Cardiac fibroblast (primary cell): ENCODE measurements at regions not wholly inside any gene's neighbourhood (a gene's known extent, or its start where the extent isn't known, plus 50 kb on each side); places are given as distances from the start of the nearest gene placed in this dataset.
"Not testable (repeated sequence)": the region's sequence is repeated elsewhere in the genome, so short reads cannot be mapped to it uniquely, and the experiment has no call there.

Experiments
- DNase-seq, 2 donors: peaks; one replicate each; pipeline versions ENCODE4 v3.0.0 to v3.0.0-alpha.2; 2010; ENCODE audit warnings: low read depth in 2 of 2
- H3K4me3 ChIP-seq, 2 donors: replicated peaks in 1 of 2; 1 replicate in 1 of 2; 2 replicates in 1 of 2; pipeline ENCODE4 v1.5.1; 2011; ENCODE audit warnings: low read depth in 2 of 2, low read length in 2 of 2, mild to moderate bottlenecking in 2 of 2, moderate library complexity in 1 of 2
- TF ChIP-seq, protein P1 (sequence below): IDR thresholded peaks from one replicate; pipeline ENCODE4 v1.5.1; 2011; ENCODE audit warnings: low read depth, mild to moderate bottlenecking, low read length, inconsistent platforms

DNA sequence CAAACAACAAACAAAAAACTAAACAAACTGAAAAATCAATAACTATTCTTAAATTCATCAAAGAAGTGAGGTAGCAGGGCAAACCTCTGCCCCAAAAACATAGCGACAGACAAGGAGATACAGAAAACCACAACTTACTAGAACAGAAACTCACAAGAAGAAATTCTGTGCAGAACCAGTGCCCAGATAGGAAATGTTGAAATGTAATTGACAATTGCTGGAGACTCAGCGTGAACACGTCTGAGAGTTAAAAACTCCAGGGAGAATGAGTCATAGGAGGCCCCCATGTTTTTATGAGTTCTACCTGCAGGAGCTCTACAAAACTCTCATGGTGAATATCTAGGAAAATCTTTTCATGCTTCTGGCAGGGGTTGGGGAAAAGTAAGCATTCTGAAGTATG lies 95.5 kb upstream of the SETMAR start:
- no peak for DNase-seq
- no peak overlapping the region for H3K4me3 ChIP-seq
- TF ChIP-seq, protein P1, sequence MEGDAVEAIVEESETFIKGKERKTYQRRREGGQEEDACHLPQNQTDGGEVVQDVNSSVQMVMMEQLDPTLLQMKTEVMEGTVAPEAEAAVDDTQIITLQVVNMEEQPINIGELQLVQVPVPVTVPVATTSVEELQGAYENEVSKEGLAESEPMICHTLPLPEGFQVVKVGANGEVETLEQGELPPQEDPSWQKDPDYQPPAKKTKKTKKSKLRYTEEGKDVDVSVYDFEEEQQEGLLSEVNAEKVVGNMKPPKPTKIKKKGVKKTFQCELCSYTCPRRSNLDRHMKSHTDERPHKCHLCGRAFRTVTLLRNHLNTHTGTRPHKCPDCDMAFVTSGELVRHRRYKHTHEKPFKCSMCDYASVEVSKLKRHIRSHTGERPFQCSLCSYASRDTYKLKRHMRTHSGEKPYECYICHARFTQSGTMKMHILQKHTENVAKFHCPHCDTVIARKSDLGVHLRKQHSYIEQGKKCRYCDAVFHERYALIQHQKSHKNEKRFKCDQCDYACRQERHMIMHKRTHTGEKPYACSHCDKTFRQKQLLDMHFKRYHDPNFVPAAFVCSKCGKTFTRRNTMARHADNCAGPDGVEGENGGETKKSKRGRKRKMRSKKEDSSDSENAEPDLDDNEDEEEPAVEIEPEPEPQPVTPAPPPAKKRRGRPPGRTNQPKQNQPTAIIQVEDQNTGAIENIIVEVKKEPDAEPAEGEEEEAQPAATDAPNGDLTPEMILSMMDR: no peak

- TF ChIP-seq, protein P1: no peak
- DNase-seq: no peak
- no peak overlapping the region for H3K4me3 ChIP-seq
Observed at GRCh38 chr3:4208556-4208955, 94.6 kb upstream of the SETMAR start.

- TF ChIP-seq, protein P1: no peak
- no peak for DNase-seq
- no peak overlapping the region for H3K4me3 ChIP-seq
Observed at GRCh38 chr3:4211610-4212009, 91.6 kb upstream of the SETMAR start.

- H3K4me3 ChIP-seq, DNase-seq: not testable (repeated sequence)
Observed at GRCh38 chr3:4213420-4213819, 89.7 kb upstream of the SETMAR start.

- not testable (repeated sequence) for H3K4me3 ChIP-seq
Observed at GRCh38 chr3:4216974-4217373, 86.2 kb upstream of the SETMAR start.

DNA sequence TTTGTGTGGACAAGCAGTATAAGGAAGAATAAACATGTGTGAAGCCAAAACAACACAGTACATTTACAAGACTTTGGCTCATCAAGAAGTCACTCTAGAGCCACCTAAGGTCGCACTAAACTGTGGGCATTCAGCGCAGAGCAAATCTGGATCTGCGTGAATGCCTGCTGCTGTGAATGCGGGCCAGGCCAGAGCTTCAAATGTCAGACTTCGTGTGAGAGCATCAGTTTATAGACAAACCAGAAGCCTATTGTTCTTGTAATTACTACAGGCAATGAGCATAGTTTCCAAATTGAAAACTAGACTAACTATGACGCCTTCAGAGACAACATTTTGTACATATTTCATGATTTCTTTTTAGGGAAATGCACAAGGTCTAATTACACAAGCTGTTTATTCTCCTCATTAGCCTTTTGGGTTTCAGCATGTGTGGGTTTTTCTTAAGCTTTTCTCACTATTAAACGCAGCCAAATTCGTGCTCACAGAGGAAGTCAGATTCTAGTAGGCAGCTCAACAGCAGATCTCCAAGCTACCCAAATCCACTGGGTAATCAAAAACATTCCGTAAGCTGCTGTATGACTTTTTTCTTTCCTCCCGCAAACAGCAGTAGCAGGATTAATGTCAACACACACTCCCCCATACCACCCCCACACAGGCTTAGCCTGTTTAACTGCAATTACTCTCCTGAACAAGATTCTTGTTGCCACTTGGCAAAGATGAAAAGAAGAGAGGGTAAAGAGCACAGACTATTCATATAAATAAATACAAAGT lies 84.5 kb upstream of the SETMAR start:
- H3K4me3 ChIP-seq: no peak overlapping the region
- no peak for DNase-seq
- TF ChIP-seq, protein P1: no peak

More at GRCh38 chr3:4216974-4217373, 86.2 kb upstream of the SETMAR start:
- not testable (repeated sequence) for DNase-seq

GRCh38 chr3:4219227-4219568 lies 84.0 kb upstream of the SETMAR start:
- TF ChIP-seq, protein P1: no peak
- H3K4me3 ChIP-seq: no peak overlapping the region
- DNase-seq: no peak

DNA sequence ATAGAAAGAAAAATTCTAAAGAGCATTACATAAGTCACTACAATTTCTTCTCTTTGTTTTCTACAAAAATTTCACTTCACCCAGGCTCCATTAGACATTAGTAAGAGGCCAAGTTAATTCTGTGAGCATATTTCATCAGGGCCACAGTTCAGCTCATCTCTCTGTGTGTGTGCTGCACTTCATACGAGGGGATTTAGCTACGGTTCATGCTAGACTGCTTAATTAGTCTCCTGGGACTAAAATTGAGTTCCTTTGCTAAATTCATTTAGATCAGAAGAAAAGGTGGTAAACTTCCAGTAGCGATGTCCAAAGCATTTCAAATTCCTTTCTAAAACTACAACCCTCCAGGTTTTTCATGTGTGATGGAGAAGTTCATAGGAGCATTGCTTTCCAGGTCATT lies 83.1 kb upstream of the SETMAR start:
- no peak for DNase-seq
- TF ChIP-seq, protein P1: no peak
- no peak overlapping the region for H3K4me3 ChIP-seq
